PC-9 (cell line): ENCODE measurements at regions not wholly inside any gene's neighbourhood (a gene's known extent, or its start where the extent isn't known, plus 50 kb on each side); places are given as distances from the start of the nearest gene placed in this dataset.
"Not testable (repeated sequence)": the region's sequence is repeated elsewhere in the genome, so short reads cannot be mapped to it uniquely, and the experiment has no call there.

ENCODE experiments used
- EZH2 ChIP-seq: fragments of 200-600 bp; sonication (generic); IDR thresholded peaks from 2 replicates; pipeline ENCODE4 v1.8.0; 2017; ENCODE audit warnings: antibody characterized with exemption, low read depth
- TF ChIP-seq, protein P1 (sequence below): fragments of 200-600 bp; sonication (generic); conservative IDR thresholded peaks from 2 replicates; pipeline ENCODE4 v1.6.1; 2017; ENCODE audit warnings: mixed run types, antibody characterized with exemption, mild to moderate bottlenecking, moderate library complexity

DNA sequence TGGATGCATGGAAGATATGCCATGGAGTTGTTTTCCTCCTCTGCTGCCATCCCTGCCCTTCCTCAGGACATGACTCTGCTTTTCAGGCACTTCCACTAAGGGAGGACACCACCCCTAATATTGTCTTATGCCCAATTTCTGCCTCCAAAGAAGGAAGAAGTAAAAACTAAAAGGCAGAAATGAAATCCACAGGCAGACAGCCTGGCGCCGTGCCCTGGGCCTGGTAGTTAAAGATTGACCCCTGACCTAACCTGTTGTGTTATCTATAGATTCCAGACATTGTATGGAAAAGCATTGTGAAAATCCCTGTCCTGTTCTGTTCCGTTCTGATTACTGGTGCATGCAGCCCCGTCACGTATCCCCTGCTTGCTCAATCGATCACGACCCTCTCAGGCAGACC, 80.1 kb upstream of the PLAC8 start:
- TF ChIP-seq, protein P1, sequence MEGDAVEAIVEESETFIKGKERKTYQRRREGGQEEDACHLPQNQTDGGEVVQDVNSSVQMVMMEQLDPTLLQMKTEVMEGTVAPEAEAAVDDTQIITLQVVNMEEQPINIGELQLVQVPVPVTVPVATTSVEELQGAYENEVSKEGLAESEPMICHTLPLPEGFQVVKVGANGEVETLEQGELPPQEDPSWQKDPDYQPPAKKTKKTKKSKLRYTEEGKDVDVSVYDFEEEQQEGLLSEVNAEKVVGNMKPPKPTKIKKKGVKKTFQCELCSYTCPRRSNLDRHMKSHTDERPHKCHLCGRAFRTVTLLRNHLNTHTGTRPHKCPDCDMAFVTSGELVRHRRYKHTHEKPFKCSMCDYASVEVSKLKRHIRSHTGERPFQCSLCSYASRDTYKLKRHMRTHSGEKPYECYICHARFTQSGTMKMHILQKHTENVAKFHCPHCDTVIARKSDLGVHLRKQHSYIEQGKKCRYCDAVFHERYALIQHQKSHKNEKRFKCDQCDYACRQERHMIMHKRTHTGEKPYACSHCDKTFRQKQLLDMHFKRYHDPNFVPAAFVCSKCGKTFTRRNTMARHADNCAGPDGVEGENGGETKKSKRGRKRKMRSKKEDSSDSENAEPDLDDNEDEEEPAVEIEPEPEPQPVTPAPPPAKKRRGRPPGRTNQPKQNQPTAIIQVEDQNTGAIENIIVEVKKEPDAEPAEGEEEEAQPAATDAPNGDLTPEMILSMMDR: not testable (repeated sequence)
- not testable (repeated sequence) for TF ChIP-seq EZH2
